NB4 (cell line): ENCODE measurements at regions not wholly inside any gene's neighbourhood (a gene's known extent, or its start where the extent isn't known, plus 50 kb on each side); places are given as distances from the start of the nearest gene placed in this dataset.

Experiments
- DNase-seq: peaks from one replicate; pipeline ENCODE4 v3.0.0; 2010; ENCODE audit warnings: low read depth
- H3K4me3 ChIP-seq: one replicate; pipeline ENCODE4 v1.5.1; 2011; ENCODE audit warnings: mild to moderate bottlenecking, low read depth, low read length, moderate library complexity
- CTCF ChIP-seq: IDR thresholded peaks from one replicate; pipeline ENCODE4 v1.5.1; 2012; ENCODE audit warnings: low read depth, low read length
- MYC ChIP-seq: IDR thresholded peaks from 2 replicates; pipeline ENCODE4 v1.6.1; 2011; ENCODE audit warnings: low read depth, low read length
- POLR2A ChIP-seq: IDR thresholded peaks from 2 replicates; pipeline ENCODE4 v1.6.1; 2011; ENCODE audit warnings: mild to moderate bottlenecking; ENCODE audit not compliant: insufficient read length; ENCODE audit errors: extremely low read depth
- TF ChIP-seq, protein P1 (sequence below): IDR thresholded peaks from 2 replicates; pipeline ENCODE4 v1.6.1; 2011; ENCODE audit warnings: low read depth, low read length

DNA sequence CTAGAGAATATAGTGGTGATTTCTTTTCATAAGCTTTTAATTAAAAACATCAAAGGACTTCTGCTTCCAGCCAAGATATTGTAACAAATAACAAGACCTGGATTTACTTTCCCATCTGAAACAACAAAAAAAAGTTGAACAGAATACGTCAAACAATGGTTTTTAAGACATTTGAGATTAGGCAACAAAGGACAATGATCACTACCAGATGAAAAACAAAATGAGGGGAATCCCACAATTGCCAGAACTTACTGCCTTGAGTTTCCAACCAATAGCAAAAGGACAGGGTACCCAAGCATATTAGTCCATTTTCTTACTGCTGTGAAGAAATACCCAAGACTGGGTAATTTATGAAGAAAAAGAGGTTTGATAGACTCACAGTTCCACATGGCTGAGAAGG, 341.4 kb upstream of the INTU start:
- TF ChIP-seq POLR2A (no peak), MYC (no peak), CTCF (no peak)
- TF ChIP-seq, protein P1, sequence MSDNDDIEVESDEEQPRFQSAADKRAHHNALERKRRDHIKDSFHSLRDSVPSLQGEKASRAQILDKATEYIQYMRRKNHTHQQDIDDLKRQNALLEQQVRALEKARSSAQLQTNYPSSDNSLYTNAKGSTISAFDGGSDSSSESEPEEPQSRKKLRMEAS = no peak
- no peak overlapping the region for H3K4me3 ChIP-seq
- DNase-seq = no peak

DNA sequence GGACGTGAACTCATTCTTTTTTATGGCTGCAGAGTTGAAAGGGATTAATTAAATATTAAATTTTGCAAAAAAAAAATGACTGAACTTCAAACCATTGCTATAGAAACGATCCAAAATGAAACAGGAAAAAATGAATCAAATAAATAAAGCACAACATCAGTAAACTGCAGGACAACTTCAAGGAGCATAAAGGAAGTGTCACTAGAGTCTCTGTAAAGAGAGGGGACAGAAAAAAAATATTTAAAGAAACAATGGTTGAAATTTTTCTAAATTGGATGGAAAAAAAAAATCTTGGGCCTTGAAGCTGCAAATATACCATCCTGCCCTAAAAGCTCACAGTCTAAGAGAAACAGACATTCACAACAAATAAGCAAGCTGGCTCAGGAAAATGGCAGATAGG, 339.3 kb upstream of the INTU start:
- no peak overlapping the region for H3K4me3 ChIP-seq
- no peak for DNase-seq
- TF ChIP-seq MYC (no peak), CTCF (no peak), POLR2A (no peak)
- TF ChIP-seq, protein P1 = no peak

GRCh38 chr4:127304356-127304755, 328.4 kb upstream of the INTU start:
- no peak for DNase-seq
- H3K4me3 ChIP-seq = no peak overlapping the region
- no peak for TF ChIP-seq CTCF

GRCh38 chr4:127307996-127308395, 324.8 kb upstream of the INTU start:
- no peak for DNase-seq
- TF ChIP-seq, protein P1 = no peak
- no peak for TF ChIP-seq MYC
- no peak for TF ChIP-seq CTCF
- no peak for TF ChIP-seq POLR2A
- H3K4me3 ChIP-seq = no peak overlapping the region

GRCh38 chr4:127309369-127310102, 323.2 kb upstream of the INTU start:
- no peak for TF ChIP-seq CTCF
- no peak for TF ChIP-seq POLR2A
- DNase-seq = no peak
- H3K4me3 ChIP-seq = no peak overlapping the region

GRCh38 chr4:127311371-127311770, 321.4 kb upstream of the INTU start:
- DNase-seq = no peak
- H3K4me3 ChIP-seq = no peak overlapping the region
- TF ChIP-seq MYC (no peak), POLR2A (no peak)
